ENCODE measurements at regions not wholly inside any gene's neighbourhood (a gene's known extent, or its start where the extent isn't known, plus 50 kb on each side); places are given as distances from the start of the nearest gene placed in this dataset.
"Not testable (repeated sequence)": the region's sequence is repeated elsewhere in the genome, so short reads cannot be mapped to it uniquely, and the experiment has no call there.

DNA sequence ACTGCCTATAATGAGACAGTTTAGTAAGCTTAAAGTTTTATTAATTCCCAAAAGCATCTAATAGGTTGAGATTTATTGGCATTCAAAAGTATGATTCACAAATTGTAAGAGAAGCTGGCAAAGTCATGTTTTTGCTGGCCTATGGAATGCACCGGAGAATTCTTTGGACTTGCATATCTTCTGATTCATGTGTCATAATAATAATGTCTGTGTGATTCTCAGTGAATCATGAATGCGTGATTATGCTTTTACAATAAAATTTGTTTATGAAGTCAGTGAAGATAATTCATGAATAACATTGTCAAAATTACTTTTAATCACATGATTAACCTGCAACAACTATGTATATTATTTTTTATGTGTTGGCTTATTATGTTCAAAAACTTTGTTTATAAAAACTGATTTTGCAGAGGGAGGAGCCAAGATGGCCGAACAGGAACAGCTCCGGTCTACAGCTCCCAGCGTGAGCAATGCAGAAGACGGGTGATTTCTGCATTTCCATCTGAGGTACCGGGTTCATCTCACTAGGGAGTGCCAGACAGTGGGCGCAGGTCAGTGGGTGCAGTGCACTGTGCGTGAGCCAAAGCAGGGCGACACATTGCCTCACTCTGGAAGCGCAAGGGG lies 389.2 kb downstream of the SRGAP2C start:
- not testable (repeated sequence) for DNase-seq

DNA sequence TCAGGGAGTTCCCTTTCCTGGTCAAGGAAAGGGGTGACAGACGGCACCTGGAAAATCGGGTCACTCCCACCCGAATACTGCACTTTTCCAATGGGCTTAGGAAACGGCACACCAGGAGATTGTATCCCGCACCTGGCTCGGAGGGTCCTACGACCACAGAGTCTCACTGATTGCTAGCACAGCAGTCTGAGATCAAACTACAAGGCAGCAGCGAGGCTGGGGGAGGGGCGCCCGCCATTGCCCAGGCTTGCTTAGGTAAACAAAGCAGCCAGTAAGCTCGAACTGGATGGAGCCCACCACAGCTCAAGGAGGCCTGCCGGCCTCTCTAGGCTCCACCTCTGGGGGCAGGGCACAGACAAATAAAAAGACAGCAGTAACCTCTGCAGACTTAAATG lies 389.7 kb downstream of the SRGAP2C start:
- DNase-seq, result not testable (repeated sequence)

DNA sequence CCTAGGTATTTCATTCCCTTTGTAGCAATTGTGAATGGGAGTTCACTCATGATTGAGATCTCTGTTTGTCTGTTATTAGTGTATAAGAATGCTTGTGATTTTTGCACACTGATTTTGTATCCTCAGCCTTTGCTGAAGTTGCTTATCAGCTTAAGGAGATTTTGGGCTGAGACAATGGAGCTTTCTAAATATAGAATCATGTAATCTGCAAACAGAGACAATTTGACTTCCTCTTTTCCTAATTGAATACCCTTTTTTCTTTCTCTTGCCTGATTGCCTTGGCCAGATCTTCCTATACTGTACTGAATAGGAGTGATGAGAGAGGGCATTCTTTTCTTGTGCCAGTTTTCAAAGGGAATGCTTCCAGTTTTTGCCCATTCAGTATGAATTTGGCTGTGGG lies 398.1 kb downstream of the SRGAP2C start:
- not testable (repeated sequence) for DNase-seq

DNA sequence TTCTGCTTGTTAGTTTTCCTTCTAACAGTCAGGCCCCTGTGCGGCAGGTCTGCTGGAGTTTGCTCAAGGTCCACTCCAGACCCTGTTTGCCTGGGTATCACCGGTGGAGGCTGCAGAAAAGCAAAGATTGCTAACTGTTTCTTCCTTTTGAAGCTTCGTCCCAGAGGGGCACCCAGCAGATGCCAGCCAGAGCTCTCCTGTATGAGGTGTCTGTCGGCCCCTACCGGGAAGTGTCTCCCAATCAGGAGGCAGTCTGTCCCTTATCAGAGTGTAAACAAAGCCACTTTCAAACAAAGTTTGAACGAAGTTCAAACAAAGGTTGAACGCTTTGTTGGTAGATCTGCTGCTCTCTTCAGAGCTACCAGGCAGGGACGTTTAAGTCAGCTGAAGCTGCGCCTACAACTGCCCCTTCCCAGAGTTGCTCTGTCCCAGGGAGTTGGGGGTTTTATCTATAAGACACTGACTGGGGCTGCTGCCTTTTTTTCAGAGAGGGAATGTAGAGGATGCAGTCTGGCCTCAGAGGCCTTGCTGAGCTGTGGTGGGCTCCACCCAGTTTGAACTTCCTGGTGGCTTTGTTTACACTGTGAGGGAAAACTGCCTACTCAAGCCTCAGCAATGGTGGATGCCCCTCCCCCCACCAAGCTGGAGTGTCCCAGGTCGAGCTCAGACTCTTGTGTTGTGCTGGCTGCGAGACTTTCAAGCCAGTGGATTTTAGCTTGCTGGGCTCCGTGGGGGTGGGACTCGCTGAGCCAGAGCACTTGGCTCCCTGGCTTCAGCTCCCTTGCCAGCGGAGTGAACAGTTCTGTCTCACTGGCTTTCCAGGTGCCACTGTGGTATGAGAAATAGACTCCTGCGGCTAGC lies 401.8 kb downstream of the SRGAP2C start:
- DNase-seq, result no peak

DNA sequence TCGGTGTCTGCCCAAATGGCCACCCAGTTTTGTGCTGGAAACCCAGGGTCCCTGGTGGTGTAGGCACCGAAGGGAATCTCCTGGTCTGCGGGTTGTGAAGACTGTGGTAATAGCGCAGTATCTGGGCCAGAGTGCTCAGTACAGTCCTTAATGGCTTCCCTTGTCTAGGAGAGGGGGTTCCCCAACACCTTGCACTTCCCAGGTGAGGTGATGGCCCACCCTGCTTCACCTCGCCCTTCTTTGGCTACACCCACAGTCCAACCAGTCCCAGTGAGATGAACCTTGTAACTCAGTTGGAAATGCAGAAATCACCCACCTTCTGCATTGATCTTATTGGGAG lies 402.4 kb downstream of the SRGAP2C start:
- DNase-seq, result no peak

GRCh38 chr1:121587777-121588176 lies 403.0 kb downstream of the SRGAP2C start:
- no peak for DNase-seq

DNA sequence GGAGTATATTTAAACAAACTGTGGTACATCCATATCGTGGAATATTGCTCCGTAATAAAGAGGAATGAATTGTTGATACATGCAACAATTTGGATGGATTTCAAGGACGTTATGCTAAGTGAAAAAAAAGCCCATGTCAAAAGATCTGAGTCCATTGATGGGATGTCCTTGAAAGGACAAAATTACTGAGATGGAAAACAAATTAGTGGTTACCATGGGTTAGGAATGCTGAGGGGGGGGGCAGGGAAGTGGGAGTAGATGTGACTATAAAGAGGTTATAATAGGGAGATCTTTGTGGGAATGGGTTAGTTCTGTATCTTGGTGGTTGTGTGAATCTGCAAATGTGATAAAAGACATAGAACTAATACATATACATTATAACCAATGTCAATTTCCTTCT lies 409.3 kb downstream of the SRGAP2C start:
- DNase-seq, result no peak

- no peak for DNase-seq
Observed at GRCh38 chr1:121595089-121595488, 410.3 kb downstream of the SRGAP2C start.

DNA sequence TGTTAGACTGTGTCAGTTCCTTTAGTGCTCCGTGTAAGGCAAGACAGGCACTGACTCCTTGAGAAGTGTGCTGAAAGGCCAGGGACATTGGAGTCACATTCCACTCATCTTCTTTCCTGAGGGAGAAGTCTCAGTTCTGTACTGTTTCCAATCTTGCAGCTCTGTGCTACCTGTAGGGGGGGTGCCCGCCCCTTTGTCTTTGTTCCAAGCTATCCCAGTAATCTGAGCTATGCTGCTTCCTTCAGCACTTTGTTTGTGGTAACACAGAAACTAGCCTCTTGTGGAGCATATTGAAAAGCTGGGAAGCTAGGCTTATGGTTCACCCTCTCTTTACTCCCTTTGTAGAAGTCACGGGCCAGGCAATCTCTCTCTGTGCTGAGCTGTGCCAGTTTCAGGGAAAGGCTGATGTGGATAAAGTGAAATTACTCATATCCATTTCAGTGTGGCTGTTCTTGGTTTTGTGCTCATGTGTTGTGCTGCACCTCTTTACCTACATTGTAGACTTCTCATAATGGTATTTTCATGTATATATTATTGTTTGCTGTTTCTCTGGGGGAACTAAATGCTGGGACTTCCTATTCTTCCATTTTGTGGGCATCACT lies 420.2 kb downstream of the SRGAP2C start:
- not testable (repeated sequence) for DNase-seq

GRCh38 chr1:121607499-121607898 lies 422.7 kb downstream of the SRGAP2C start:
- not testable (repeated sequence) for DNase-seq
